ENCODE measurements at regions not wholly inside any gene's neighbourhood (a gene's known extent, or its start where the extent isn't known, plus 50 kb on each side); places are given as distances from the start of the nearest gene placed in this dataset.

GRCh38 chr1:227388214-227389168, 70.2 kb upstream of the CDC42BPA start:
- H3K4me3 ChIP-seq (ENCODE audit: low read depth in 2 of 2, low read length in 1 of 2) = no peak overlapping the region
- H3K9me2 ChIP-seq = no peaks in the 10 kb centered on the region
- no peak overlapping the region for H2AFZ ChIP-seq (ENCODE audit: low read depth)
- DNase-seq = no peak
- WGBS (ENCODE audit: low lambda C conversion rate) = 62% methylated on average over 4 of the region's 4 CpGs
- no peak overlapping the region for H3K27ac ChIP-seq (ENCODE audit: low read depth in 2 of 2, low read length in 1 of 2)
- no peaks in the 10 kb centered on the region for H3K79me2 ChIP-seq (ENCODE audit: insufficient read depth)
- no peaks in the 10 kb centered on the region for H4K20me1 ChIP-seq (ENCODE audit: insufficient read depth)
- CTCF ChIA-PET = no interaction called here
- H3K9me3 ChIP-seq = no peaks in the 10 kb centered on the region
- no peaks in the 10 kb centered on the region for H3K27me3 ChIP-seq (ENCODE audit: insufficient read depth)
- no peaks in the 10 kb centered on the region for H3F3A ChIP-seq (replicated peaks; ENCODE audit: insufficient read depth)
- no peaks in the 10 kb centered on the region for H3K36me3 ChIP-seq (replicated peaks in 1 of 2; ENCODE audit: control insufficient read depth in 1 of 2, insufficient read depth in 2 of 2, low read length in 1 of 2)
- POLR2A ChIA-PET = no interaction called here
- H3K9ac ChIP-seq = no peak overlapping the region
- TF ChIP-seq FOXJ3 (CRISPR knock-in tag; IDR thresholded peaks at IDR 0.05) = no peak
- no peak for TF ChIP-seq PBX3 (IDR thresholded peaks at IDR 0.05)
- TF ChIP-seq RAD21 (IDR thresholded peaks at IDR 0.05; ENCODE audit: low read length) = no peak
- no peak for TF ChIP-seq RCOR1 (IDR thresholded peaks at IDR 0.05; ENCODE audit: low read length)
- TF ChIP-seq NFIC (IDR thresholded peaks at IDR 0.05; ENCODE audit: borderline replicate concordance) = no peak
- TF ChIP-seq YY1 (IDR thresholded peaks at IDR 0.05; ENCODE audit: low read depth) = no peak
- no peaks in the 10 kb centered on the region for H3K4me1 ChIP-seq (ENCODE audit: control insufficient read depth in 1 of 2, insufficient read depth in 2 of 2, low read depth in 1 of 2, low read length in 1 of 2)
- no peak overlapping the region for H3K4me2 ChIP-seq

GRCh38 chr1:227379555-227379892, 61.2 kb upstream of the CDC42BPA start:
- Histone ChIP-seq H2AFZ (ENCODE audit: low read depth) (no peak overlapping the region), H3K36me3 (replicated peaks in 1 of 2; ENCODE audit: control insufficient read depth in 1 of 2, insufficient read depth in 2 of 2, low read length in 1 of 2) (no peaks in the 10 kb centered on the region), H3F3A (replicated peaks; ENCODE audit: insufficient read depth) (no peaks in the 10 kb centered on the region), H3K4me2 (no peak overlapping the region), H3K27ac (ENCODE audit: low read depth in 2 of 2, low read length in 1 of 2) (no peak overlapping the region), H3K9ac (no peak overlapping the region), H3K27me3 (ENCODE audit: insufficient read depth) (no peaks in the 10 kb centered on the region), H3K4me3 (ENCODE audit: low read depth in 2 of 2, low read length in 1 of 2) (no peak overlapping the region), H3K9me3 (no peaks in the 10 kb centered on the region), H3K4me1 (ENCODE audit: control insufficient read depth in 1 of 2, insufficient read depth in 2 of 2, low read depth in 1 of 2, low read length in 1 of 2) (no peaks in the 10 kb centered on the region), H3K79me2 (ENCODE audit: insufficient read depth) (no peaks in the 10 kb centered on the region), H4K20me1 (ENCODE audit: insufficient read depth) (no peaks in the 10 kb centered on the region), H3K9me2 (no peaks in the 10 kb centered on the region)
- ChIA-PET POLR2A (no interaction called here), CTCF (no interaction called here)
- no peak for TF ChIP-seq GABPA (IDR thresholded peaks at IDR 0.05; ENCODE audit: low read depth)
- TF ChIP-seq ZBTB33 (IDR thresholded peaks at IDR 0.05; ENCODE audit: borderline replicate concordance, low read depth) = no peak
- no peak for TF ChIP-seq USF2 (IDR thresholded peaks at IDR 0.05; ENCODE audit: borderline replicate concordance, low read depth, low read length)
- no peak for TF ChIP-seq EP300 (IDR thresholded peaks at IDR 0.05; ENCODE audit: borderline replicate concordance in 1 of 2, low read depth in 1 of 2, low read length in 1 of 2)
- no peak for TF ChIP-seq MEF2A (IDR thresholded peaks at IDR 0.05; ENCODE audit: borderline replicate concordance, low read depth)
- no peak for TF ChIP-seq FOXJ3 (CRISPR knock-in tag; IDR thresholded peaks at IDR 0.05)
- no peak for TF ChIP-seq NRF1 (IDR thresholded peaks at IDR 0.05; ENCODE audit: low read depth, low read length)
- no peak for TF ChIP-seq TEAD4 (IDR thresholded peaks at IDR 0.05; ENCODE audit: borderline replicate concordance, insufficient read depth)
- TF ChIP-seq MXI1 (IDR thresholded peaks at IDR 0.05; ENCODE audit: low read depth, low read length) = no peak
- TF ChIP-seq USF1 (IDR thresholded peaks at IDR 0.05; ENCODE audit: borderline replicate concordance, low read depth) = no peak
- no peak for TF ChIP-seq SMC3 (IDR thresholded peaks at IDR 0.05; ENCODE audit: low read depth, low read length)
- no peak for TF ChIP-seq RAD21 (IDR thresholded peaks at IDR 0.05; ENCODE audit: low read length)
- TF ChIP-seq TCF12 (IDR thresholded peaks at IDR 0.05) = no peak
- TF ChIP-seq GATA2 (CRISPR knock-in tag; IDR thresholded peaks at IDR 0.05) = no peak
- TF ChIP-seq RCOR1 (IDR thresholded peaks at IDR 0.05; ENCODE audit: low read length) = no peak
- DNase-seq = no peak
- 82% methylated on average over 6 of the region's 6 CpGs for WGBS (ENCODE audit: low lambda C conversion rate)
